Nephron progenitor cell (in vitro differentiated cells): ENCODE measurements at regions not wholly inside any gene's neighbourhood (a gene's known extent, or its start where the extent isn't known, plus 50 kb on each side); places are given as distances from the start of the nearest gene placed in this dataset.

Experiments
- DNase-seq: peaks from one replicate; pipeline ENCODE4 v3.0.0; 2021
- H3K27ac Mint-ChIP-seq: 2 replicates; pipeline ENCODE4 v1.8.0; 2021; ENCODE audit warnings: mild to moderate bottlenecking, moderate library complexity, mixed read lengths
- H3K27me3 Mint-ChIP-seq: 2 replicates; pipeline ENCODE4 v1.8.0; 2021; ENCODE audit warnings: mild to moderate bottlenecking, low read depth, mixed read lengths; ENCODE audit not compliant: poor library complexity
- H3K36me3 Mint-ChIP-seq: 2 replicates; pipeline ENCODE4 v1.8.0; 2021; ENCODE audit warnings: low read depth, mixed read lengths
- H3K4me1 Mint-ChIP-seq: 2 replicates; pipeline ENCODE4 v1.8.0; 2021; ENCODE audit warnings: mixed read lengths
- H3K4me3 Mint-ChIP-seq: 2 replicates; pipeline ENCODE4 v1.8.0; 2021; ENCODE audit warnings: mild to moderate bottlenecking, moderate library complexity, mixed read lengths
- H3K9me3 Mint-ChIP-seq: 2 replicates; pipeline ENCODE4 v1.8.0; 2021; ENCODE audit warnings: mild to moderate bottlenecking, moderate library complexity, mixed read lengths
- TF ChIP-seq, protein P1 (sequence below): fragments of 200-600 bp; sonication (generic); IDR thresholded peaks from 2 replicates; pipeline ENCODE4 v1.5.0; 2021; ENCODE audit warnings: antibody characterized with exemption

DNA sequence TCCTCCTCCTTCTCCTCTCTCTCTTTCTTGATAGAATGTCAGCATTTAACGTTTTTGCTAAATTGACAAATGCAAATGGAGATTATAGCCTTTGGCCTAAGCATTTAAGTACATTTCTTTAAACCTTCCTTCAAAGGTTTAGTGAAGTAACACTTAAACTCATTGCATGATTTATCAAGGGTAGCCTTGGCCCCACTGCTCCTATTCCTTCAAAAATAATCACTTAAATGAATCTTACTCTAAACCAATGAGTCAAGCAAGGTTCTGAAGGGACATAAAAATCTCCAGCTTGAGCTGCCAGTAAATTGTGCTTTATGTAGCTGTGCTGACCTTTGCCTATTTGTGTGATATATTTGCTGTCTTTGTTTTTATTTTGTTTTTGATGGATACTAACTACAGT, 358.5 kb upstream of the AKR1E2 start:
- Mint-ChIP-seq H3K4me3 (no peak overlapping the region), H3K27me3 (no peaks in the 10 kb centered on the region), H3K27ac (no peak overlapping the region), H3K4me1 (no peaks in the 10 kb centered on the region), H3K9me3 (no peaks in the 10 kb centered on the region), H3K36me3 (no peaks in the 10 kb centered on the region)
- DNase-seq, result no peak
- TF ChIP-seq, protein P1, sequence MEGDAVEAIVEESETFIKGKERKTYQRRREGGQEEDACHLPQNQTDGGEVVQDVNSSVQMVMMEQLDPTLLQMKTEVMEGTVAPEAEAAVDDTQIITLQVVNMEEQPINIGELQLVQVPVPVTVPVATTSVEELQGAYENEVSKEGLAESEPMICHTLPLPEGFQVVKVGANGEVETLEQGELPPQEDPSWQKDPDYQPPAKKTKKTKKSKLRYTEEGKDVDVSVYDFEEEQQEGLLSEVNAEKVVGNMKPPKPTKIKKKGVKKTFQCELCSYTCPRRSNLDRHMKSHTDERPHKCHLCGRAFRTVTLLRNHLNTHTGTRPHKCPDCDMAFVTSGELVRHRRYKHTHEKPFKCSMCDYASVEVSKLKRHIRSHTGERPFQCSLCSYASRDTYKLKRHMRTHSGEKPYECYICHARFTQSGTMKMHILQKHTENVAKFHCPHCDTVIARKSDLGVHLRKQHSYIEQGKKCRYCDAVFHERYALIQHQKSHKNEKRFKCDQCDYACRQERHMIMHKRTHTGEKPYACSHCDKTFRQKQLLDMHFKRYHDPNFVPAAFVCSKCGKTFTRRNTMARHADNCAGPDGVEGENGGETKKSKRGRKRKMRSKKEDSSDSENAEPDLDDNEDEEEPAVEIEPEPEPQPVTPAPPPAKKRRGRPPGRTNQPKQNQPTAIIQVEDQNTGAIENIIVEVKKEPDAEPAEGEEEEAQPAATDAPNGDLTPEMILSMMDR, result no peak

DNA sequence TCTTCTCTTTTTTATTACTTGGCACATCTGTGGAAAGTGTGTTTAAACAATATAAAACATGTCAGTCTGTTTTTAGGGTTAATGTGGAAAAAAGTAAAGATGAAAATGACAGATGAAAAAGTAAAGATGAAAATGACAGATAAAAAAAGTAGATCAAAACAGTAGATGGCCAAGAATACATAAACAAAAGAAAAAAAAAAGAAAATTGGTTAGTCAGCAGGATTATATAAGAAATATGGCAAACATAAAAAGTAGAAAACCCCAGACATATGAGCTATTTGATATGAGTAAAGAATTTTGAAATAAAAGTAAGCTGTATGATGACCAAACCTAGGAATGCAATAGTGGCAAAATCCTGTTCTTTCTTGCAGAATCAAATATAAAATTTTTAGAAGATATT, 365.7 kb upstream of the AKR1E2 start:
- H3K4me1 Mint-ChIP-seq, result no peaks in the 10 kb centered on the region
- H3K36me3 Mint-ChIP-seq, result no peaks in the 10 kb centered on the region
- no peak for DNase-seq
- H3K9me3 Mint-ChIP-seq, result no peaks in the 10 kb centered on the region
- H3K4me3 Mint-ChIP-seq, result no peak overlapping the region
- no peaks in the 10 kb centered on the region for H3K27me3 Mint-ChIP-seq
- no peak overlapping the region for H3K27ac Mint-ChIP-seq
- TF ChIP-seq, protein P1, result no peak

DNA sequence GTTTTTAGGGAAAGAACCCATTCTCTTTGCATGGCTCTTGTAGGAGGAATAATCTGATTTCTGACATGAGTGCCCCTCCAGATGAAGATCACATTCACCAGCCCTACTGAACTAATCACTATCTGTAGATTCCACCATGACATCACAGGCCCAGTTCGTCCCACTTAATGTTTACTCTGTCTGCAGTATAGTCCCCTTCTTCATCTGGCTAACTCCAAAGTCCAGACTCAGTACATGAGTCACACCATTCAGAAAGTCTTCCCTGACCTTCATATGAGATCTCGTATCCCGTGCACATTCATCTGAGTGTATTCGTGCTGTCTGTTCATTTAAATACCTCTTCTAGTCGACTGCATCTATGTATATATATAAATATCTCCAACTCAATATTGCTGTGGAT, 366.5 kb upstream of the AKR1E2 start:
- Mint-ChIP-seq H3K27ac (no peak overlapping the region), H3K9me3 (no peaks in the 10 kb centered on the region), H3K27me3 (no peaks in the 10 kb centered on the region), H3K36me3 (no peaks in the 10 kb centered on the region), H3K4me3 (no peak overlapping the region), H3K4me1 (no peaks in the 10 kb centered on the region)
- TF ChIP-seq, protein P1, result no peak
- no peak for DNase-seq

DNA sequence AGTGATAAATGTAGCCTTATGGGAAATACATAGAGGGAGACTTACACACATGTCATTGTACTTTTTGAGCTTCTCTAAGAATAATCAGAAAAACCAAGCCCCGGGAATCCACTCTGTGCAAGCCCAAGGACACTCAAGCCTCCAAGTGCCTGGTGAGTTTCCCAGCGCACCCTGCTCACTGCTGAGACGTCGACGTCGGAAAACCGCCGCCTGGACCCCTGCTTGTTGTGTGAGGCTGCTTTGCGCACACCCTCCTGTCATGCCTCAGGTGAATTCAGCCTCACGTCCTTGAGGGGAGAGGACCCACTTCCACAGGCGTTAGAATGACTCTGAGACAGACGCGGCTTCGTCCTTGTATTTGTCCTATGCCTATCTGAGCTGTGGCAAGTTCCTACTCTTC, 368.4 kb upstream of the AKR1E2 start:
- TF ChIP-seq, protein P1, result no peak
- no peaks in the 10 kb centered on the region for H3K36me3 Mint-ChIP-seq
- no peaks in the 10 kb centered on the region for H3K9me3 Mint-ChIP-seq
- H3K4me3 Mint-ChIP-seq, result no peak overlapping the region
- H3K27me3 Mint-ChIP-seq, result no peaks in the 10 kb centered on the region
- no peak for DNase-seq
- H3K27ac Mint-ChIP-seq, result no peak overlapping the region
- peaks cover 4% of the 10 kb centered on the region for H3K4me1 Mint-ChIP-seq

DNA sequence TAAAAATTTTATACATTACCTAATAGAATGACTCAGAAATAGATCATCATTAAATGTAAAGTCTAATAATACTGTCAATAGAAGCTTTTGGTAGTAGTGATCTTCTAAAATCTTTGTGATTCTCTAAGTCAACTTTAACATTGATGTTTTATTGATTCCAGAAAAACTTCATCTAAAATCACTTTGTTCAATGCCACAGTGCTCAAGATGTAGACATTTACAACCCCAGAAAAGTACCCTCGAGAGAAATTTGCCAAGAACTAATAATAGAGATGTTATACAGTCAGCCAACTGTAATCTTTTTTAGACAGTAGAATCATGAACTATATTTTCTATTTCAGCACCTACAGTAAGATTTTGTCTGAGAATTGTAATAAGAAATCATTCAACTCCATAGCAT, 369.2 kb upstream of the AKR1E2 start:
- Mint-ChIP-seq H3K27me3 (no peaks in the 10 kb centered on the region), H3K36me3 (no peaks in the 10 kb centered on the region), H3K4me3 (no peak overlapping the region), H3K9me3 (no peaks in the 10 kb centered on the region), H3K27ac (no peak overlapping the region), H3K4me1 (peaks cover 12% of the 10 kb centered on the region)
- TF ChIP-seq, protein P1, result no peak
- no peak for DNase-seq

DNA sequence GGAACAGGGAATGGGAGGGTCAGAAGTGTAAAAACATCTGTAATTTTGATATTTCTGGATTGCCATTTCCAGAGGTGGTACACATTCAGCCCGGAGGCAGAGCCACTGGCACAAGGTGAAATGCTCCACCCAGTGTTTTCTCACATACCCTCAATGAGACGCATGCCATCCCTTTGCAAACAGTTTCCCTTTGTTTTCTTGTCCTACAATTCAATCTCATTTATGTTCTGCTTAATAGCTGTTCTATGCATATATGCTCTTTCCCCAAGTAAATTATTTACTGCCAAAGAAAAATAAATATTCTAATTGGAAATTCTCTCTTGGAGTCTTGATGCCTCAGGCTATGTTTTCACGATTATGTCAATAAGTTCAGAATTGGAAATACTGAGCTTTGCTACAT, 369.7 kb upstream of the AKR1E2 start:
- no peak overlapping the region for H3K27ac Mint-ChIP-seq
- H3K4me1 Mint-ChIP-seq, result peaks cover 13% of the 10 kb centered on the region
- H3K27me3 Mint-ChIP-seq, result no peaks in the 10 kb centered on the region
- TF ChIP-seq, protein P1, result no peak
- H3K9me3 Mint-ChIP-seq, result no peaks in the 10 kb centered on the region
- no peak overlapping the region for H3K4me3 Mint-ChIP-seq
- DNase-seq, result no peak
- H3K36me3 Mint-ChIP-seq, result no peaks in the 10 kb centered on the region
